Body of pancreas (tissue), 4 donors: ENCODE measurements at regions not wholly inside any gene's neighbourhood (a gene's known extent, or its start where the extent isn't known, plus 50 kb on each side); places are given as distances from the start of the nearest gene placed in this dataset.

Experiments
- POLR2A ChIP-seq, 3 donors: fragments of 450-650 bp; IDR thresholded peaks; one replicate each; pipeline ENCODE4 v1.6.1; 2016; ENCODE audit warnings: antibody characterized with exemption in 3 of 3, mild to moderate bottlenecking in 2 of 3
- TF ChIP-seq, protein P1 (sequence below), 7 experiments: fragments of 450-650 bp in 4 of 7; fragments of 200-600 bp in 3 of 7; sonication (generic) in 3 of 7; IDR thresholded peaks; one replicate each; pipeline ENCODE4 v1.5.1; 2016 to 2019; ENCODE audit warnings: antibody characterized with exemption in 7 of 7

DNA sequence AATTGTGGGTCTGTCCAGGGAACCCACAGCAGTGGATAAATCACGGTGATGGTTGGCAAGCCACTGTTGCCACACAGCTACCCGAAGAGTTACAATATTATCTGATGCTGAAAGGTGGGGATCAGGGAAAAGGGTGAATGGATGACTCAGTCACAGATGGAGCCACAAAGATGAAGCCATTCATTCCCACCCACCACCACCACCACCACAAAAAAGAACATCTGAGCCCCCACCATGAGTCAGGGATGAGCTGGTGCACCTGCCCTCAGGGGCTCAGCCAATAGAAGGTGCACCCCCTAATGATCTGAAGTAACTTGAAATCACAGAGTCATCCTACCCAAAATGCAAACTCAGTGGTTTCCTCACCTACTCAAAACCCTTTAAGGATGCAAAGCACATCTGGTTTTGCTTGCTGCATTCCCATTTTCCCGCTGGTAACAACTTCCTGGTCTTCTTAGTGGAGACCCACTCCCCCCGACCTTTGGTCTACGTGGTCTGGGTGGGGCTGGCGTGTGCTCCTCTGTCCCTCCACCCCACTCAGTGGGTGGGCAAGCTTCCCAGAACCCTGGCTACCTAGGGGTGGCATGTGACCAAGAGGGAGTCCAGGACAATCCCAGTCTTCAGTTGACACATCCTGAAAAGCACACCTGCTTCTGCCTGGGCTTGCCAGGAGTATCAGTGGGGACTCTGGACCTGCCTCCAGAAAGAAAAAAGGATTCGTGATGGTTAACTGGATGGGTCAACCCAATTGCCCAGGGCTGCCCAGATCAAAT, 125.5 kb downstream of the ANKRD60 start:
- TF ChIP-seq, protein P1, sequence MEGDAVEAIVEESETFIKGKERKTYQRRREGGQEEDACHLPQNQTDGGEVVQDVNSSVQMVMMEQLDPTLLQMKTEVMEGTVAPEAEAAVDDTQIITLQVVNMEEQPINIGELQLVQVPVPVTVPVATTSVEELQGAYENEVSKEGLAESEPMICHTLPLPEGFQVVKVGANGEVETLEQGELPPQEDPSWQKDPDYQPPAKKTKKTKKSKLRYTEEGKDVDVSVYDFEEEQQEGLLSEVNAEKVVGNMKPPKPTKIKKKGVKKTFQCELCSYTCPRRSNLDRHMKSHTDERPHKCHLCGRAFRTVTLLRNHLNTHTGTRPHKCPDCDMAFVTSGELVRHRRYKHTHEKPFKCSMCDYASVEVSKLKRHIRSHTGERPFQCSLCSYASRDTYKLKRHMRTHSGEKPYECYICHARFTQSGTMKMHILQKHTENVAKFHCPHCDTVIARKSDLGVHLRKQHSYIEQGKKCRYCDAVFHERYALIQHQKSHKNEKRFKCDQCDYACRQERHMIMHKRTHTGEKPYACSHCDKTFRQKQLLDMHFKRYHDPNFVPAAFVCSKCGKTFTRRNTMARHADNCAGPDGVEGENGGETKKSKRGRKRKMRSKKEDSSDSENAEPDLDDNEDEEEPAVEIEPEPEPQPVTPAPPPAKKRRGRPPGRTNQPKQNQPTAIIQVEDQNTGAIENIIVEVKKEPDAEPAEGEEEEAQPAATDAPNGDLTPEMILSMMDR (IDR thresholded peaks at IDR 0.05) = no peak
- TF ChIP-seq POLR2A (IDR thresholded peaks at IDR 0.05) = no peak
